Neural cell (in vitro differentiated cells): ENCODE measurements at regions not wholly inside any gene's neighbourhood (a gene's known extent, or its start where the extent isn't known, plus 50 kb on each side); places are given as distances from the start of the nearest gene placed in this dataset.
"Not testable (repeated sequence)": the region's sequence is repeated elsewhere in the genome, so short reads cannot be mapped to it uniquely, and the experiment has no call there.

Source experiments
- H2AFZ ChIP-seq: fragments of 200-600, 300-800 bp; sonication (generic), shearing (Covaris generic); 2 replicates; pipeline ENCODE4 v1.6.0; 2014; ENCODE audit warnings: low read depth, mild to moderate bottlenecking, antibody characterized with exemption, low read length, moderate library complexity
- H3F3A ChIP-seq: fragments of 200-600 bp; shearing (Covaris generic); 2 replicates; pipeline ENCODE4 v1.6.1; 2016; ENCODE audit warnings: mild to moderate bottlenecking, moderate library complexity, mixed read lengths, antibody characterized with exemption, low read length; ENCODE audit not compliant: insufficient read depth, poor library complexity, severe bottlenecking
- H3K27ac ChIP-seq: fragments of 200-600, 300-800 bp; sonication (generic), shearing (Covaris generic); 2 replicates; pipeline ENCODE4 v1.5.1; 2014; ENCODE audit warnings: mild to moderate bottlenecking, low read length, moderate library complexity
- H3K27me3 ChIP-seq: fragments of 300-800, 200-600 bp; sonication (generic), shearing (Covaris generic); 2 replicates; pipeline ENCODE4 v1.6.0; 2014; ENCODE audit warnings: mild to moderate bottlenecking, low read depth, low read length, moderate library complexity; ENCODE audit not compliant: insufficient read depth
- H3K36me3 ChIP-seq: fragments of 300-800, 200-600 bp; sonication (generic), shearing (Covaris generic); 2 replicates; pipeline ENCODE4 v1.5.1; 2014; ENCODE audit warnings: mild to moderate bottlenecking, antibody characterized with exemption, low read length, moderate library complexity; ENCODE audit not compliant: insufficient read depth
- H3K4me2 ChIP-seq: fragments of 300-800, 200-600 bp; sonication (generic), shearing (Covaris generic); 2 replicates; pipeline ENCODE4 v1.6.0; 2014; ENCODE audit warnings: mild to moderate bottlenecking, low read length
- H3K4me3 ChIP-seq: fragments of 300-800, 200-600 bp; sonication (generic), shearing (Covaris generic); 2 replicates; pipeline ENCODE4 v1.5.1; 2014; ENCODE audit warnings: mild to moderate bottlenecking, low read length, moderate library complexity
- H3K79me2 ChIP-seq: fragments of 200-600 bp; shearing (Covaris generic); replicated peaks from 2 replicates; pipeline ENCODE4 v1.6.0; 2014; ENCODE audit warnings: mild to moderate bottlenecking, low read length, moderate library complexity; ENCODE audit not compliant: insufficient read depth
- H3K9ac ChIP-seq: fragments of 300-800, 200-600 bp; sonication (generic), shearing (Covaris generic); 2 replicates; pipeline ENCODE4 v1.6.1; 2016; ENCODE audit warnings: mild to moderate bottlenecking, low read length, mixed read lengths
- H3K9me2 ChIP-seq: fragments of 200-600 bp; shearing (Covaris generic); 2 replicates; pipeline ENCODE4 v1.6.1; 2016; ENCODE audit warnings: mild to moderate bottlenecking, low read length, mixed read lengths; ENCODE audit not compliant: insufficient read depth
- H3K9me3 ChIP-seq: fragments of 200-600, 300-800 bp; sonication (generic), shearing (Covaris generic); 2 replicates; pipeline ENCODE4 v1.6.1; 2016; ENCODE audit warnings: mild to moderate bottlenecking, mixed run types, low read length, moderate library complexity, mixed read lengths
- H4K20me1 ChIP-seq: fragments of 200-600 bp; shearing (Covaris generic); 2 replicates; pipeline ENCODE4 v1.6.1; 2016; ENCODE audit warnings: mild to moderate bottlenecking, mixed run types; ENCODE audit not compliant: insufficient read depth

- H3K27me3 ChIP-seq, H4K20me1 ChIP-seq, H3K79me2 ChIP-seq, H3K4me3 ChIP-seq, H3K27ac ChIP-seq, H3K9ac ChIP-seq, H3F3A ChIP-seq, H3K9me2 ChIP-seq, H3K9me3 ChIP-seq, H3K4me2 ChIP-seq, H2AFZ ChIP-seq, H3K36me3 ChIP-seq: not testable (repeated sequence)
These were observed 115.8 kb upstream of the GPR39 start for GRCh38 chr2:132300592-132301378.

GRCh38 chr2:132304661-132305380 is 111.8 kb upstream of the GPR39 start:
- H3F3A ChIP-seq, H3K9me2 ChIP-seq, H3K9me3 ChIP-seq, H3K79me2 ChIP-seq, H3K4me2 ChIP-seq, H4K20me1 ChIP-seq, H3K27ac ChIP-seq, H3K27me3 ChIP-seq, H3K36me3 ChIP-seq: not testable (repeated sequence)
- Histone ChIP-seq H3K9ac (peak overlapping the region; percentile 26), H3K4me3 (peak overlapping the region; percentile 60), H2AFZ (peak overlapping the region; percentile 33)

GRCh38 chr2:132307613-132308198 is 108.9 kb upstream of the GPR39 start:
- not testable (repeated sequence) for H3K79me2 ChIP-seq, H4K20me1 ChIP-seq, H3K9me2 ChIP-seq, H3K4me3 ChIP-seq, H3K36me3 ChIP-seq, H3K27ac ChIP-seq, H3K27me3 ChIP-seq, H3K9ac ChIP-seq, H3K9me3 ChIP-seq, H3K4me2 ChIP-seq, H3F3A ChIP-seq, H2AFZ ChIP-seq

- H3K27ac ChIP-seq, H3K9me2 ChIP-seq, H4K20me1 ChIP-seq, H2AFZ ChIP-seq, H3K79me2 ChIP-seq, H3K36me3 ChIP-seq, H3K9ac ChIP-seq, H3K9me3 ChIP-seq, H3F3A ChIP-seq, H3K27me3 ChIP-seq, H3K4me2 ChIP-seq, H3K4me3 ChIP-seq: not testable (repeated sequence)
These were observed 107.4 kb upstream of the GPR39 start for GRCh38 chr2:132309203-132309602.

- not testable (repeated sequence) for H3K27me3 ChIP-seq, H3K4me3 ChIP-seq, H3K27ac ChIP-seq, H3K4me2 ChIP-seq, H3F3A ChIP-seq, H3K36me3 ChIP-seq, H4K20me1 ChIP-seq, H2AFZ ChIP-seq, H3K9me2 ChIP-seq, H3K9me3 ChIP-seq, H3K79me2 ChIP-seq, H3K9ac ChIP-seq
These were observed 101.1 kb upstream of the GPR39 start for GRCh38 chr2:132315546-132315945.

- H3F3A ChIP-seq, H3K9ac ChIP-seq, H3K79me2 ChIP-seq, H3K4me3 ChIP-seq, H3K4me2 ChIP-seq, H2AFZ ChIP-seq, H3K9me3 ChIP-seq, H3K27me3 ChIP-seq, H3K9me2 ChIP-seq, H4K20me1 ChIP-seq, H3K27ac ChIP-seq, H3K36me3 ChIP-seq: not testable (repeated sequence)
These were observed 99.5 kb upstream of the GPR39 start for GRCh38 chr2:132317026-132317680.

GRCh38 chr2:132318481-132318880 is 98.1 kb upstream of the GPR39 start:
- H3K79me2 ChIP-seq, H3K9me2 ChIP-seq, H4K20me1 ChIP-seq, H3K4me2 ChIP-seq, H3F3A ChIP-seq, H3K9ac ChIP-seq, H3K27ac ChIP-seq, H3K27me3 ChIP-seq, H3K9me3 ChIP-seq, H3K36me3 ChIP-seq, H2AFZ ChIP-seq, H3K4me3 ChIP-seq: not testable (repeated sequence)
